Iris pigment epithelial cell (primary cell): ENCODE measurements at regions not wholly inside any gene's neighbourhood (a gene's known extent, or its start where the extent isn't known, plus 50 kb on each side); places are given as distances from the start of the nearest gene placed in this dataset.
"Not testable (repeated sequence)": the region's sequence is repeated elsewhere in the genome, so short reads cannot be mapped to it uniquely, and the experiment has no call there.

Experiments used
- DNase-seq: peaks from one replicate; pipeline ENCODE4 v3.0.0-alpha.2; 2011; ENCODE audit warnings: low read depth

DNA sequence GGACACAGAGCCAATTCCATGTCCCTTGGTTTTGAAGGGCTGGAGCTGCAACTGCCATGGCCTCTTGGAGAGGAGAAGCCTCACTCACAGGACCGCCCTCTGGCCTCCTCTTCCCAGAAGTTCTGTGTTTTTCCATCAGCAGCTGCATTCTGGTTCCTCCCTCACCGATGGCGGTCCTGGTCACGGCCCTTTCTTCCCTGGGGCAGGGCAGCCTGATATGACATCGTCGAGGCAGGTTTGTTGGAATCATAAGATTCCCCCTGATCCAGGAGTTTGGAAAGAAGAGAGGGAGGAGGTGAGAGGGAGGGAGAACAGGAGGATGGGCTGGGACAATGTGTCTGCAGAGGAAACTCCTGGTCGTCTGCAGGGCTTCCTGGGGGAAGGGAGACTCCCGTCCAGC lies 82.7 kb upstream of the PDZD8 start:
- DNase-seq: no peak

DNA sequence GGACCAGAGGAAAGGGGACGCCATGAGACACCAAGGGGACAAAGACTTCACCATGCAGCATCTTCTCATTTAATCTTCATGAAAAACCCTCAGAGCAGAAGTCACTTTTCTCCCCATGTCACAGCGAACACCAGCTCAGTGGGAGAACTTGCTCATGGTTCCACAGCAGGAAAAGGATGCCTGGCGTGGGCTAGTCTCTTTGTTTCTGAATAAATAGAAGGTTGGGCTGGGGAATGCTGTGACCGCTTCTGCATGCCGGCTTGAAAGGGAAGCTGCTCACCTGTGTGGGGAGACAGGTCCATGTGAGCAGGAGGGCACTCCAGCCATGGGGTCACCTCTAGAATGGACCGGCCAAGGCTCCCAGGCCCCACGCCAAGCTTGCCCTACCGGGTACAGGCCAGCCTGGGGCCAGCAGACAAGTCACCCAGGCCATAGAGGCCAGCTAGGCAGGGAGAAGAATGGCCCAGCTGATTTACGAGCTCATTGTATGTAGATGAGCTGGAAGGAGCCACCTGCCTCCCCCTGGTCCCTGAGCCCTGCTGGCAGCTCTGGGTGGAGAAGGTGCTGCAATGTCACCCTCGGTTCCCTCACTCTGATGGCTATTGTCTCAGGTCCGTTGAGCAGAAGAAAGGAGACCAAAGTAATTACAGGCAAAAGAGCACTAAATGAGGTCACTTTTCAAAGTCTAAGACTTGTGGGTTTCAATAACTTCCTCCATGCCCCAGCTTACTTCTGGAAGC lies 82.0 kb upstream of the PDZD8 start:
- DNase-seq: no peak

DNA sequence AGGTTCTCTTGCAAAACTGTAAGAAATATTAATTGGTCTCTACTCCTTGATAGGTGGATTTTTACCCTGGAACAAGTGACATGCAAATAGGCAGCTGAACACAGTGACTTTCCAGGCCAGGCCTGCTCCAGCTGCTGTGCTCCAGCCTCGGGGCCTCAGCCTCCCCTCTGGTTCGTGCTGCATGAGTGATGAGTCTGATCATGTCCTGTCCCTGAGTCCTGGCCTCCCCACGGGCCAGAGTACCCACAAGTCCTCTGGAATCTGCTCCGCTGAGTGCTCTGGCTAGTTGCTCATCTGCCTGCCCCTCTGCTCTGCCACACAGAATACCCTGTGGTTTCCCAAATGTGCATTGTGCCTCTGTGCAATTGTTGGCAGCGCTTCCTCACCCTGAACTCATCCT lies 80.1 kb upstream of the PDZD8 start:
- no peak for DNase-seq

DNA sequence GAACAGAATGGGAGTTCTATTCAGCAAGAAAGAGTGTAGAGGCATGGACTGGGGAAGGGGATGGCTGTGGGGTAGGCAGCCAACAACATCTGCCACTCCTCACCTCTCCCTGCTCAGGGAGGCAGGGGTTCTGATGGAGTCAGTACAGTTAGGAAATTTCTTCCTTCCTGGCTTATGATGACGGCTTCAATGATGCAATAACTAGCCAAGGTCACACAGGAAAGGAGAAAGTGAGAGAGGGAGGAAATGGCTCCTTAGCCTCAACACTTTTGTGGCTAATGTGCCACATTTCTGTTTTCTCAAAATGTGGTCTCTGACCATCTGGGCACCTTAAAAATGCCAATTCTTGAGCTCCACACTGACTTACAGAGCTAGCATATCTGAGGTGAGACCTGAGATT lies 79.3 kb upstream of the PDZD8 start:
- DNase-seq: peak; percentile 67

DNA sequence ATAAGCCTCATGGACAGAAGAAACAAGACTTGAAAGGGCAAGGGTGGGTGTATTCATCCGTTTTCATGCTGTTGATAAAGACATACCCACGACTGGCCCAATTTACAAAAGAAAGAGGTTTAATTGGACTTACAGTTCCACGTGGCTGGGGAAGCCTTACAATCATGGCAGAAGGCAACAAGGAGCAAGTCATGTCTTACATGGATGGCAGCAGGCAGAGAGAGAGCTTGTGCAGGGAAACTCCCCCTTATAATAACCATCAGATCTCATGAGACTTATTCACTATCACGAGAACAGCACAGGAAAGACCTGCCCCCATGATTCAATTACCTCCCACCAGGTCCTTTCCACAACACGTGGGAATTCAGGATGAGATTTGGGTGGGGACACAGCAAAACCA lies 78.2 kb upstream of the PDZD8 start:
- not testable (repeated sequence) for DNase-seq

DNA sequence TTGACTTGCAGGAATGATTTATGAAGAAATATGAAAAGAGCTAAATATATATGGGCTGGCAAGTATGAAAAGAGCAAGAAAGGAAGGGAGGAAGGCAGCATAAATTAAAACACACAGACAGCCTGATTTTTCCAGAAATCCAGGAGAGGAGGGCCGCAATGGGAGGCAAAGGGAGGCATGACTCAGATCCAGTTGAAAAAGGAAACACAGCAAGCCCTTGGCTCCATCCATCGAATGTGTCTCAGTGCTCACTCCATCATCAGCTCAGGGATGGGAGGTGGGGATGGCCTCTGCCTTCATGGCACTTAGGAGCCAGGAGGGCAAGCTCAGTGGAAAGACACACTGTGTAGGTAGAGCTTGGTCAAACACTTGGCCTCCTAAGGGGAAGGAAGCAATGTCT lies 75.7 kb upstream of the PDZD8 start:
- DNase-seq: no peak

DNA sequence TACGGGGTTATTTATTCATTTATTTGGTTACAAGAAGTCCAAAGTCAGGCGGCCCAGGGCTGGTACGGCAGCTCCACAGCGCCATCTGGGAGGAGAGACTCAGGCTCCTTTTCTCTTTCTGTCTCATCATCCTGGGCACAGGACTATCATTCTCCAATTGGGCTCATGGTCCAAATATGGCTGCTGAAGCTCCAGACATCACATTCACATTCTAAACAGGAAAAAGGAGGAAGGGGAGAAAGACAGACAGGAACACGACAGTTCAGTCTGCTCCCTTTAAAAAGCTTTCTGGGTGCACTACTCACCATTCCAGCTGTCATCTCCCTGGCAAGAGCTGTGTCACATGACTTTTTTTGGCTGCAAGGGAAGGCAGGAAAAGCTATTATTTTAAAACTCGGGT lies 74.4 kb upstream of the PDZD8 start:
- no peak for DNase-seq

DNA sequence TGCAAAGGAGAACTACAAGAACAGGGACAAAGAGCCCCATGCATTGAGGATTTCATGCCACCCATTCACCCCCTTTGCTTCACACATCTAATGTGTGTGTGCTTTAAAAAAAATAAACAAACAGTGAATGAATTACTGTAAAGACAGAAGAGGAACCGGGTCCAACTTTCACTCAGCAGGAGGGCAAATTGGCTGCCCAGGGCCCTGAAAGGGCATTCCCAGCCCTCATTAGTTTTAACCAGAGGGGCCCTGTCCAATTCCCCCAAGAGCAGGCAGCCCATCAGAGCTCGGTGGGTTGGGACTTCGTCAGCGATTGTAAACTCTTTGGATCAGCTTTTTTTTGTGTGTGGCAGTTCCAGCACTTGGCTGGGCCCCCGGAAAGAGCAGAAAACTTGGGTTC lies 73.6 kb upstream of the PDZD8 start:
- no peak for DNase-seq

DNA sequence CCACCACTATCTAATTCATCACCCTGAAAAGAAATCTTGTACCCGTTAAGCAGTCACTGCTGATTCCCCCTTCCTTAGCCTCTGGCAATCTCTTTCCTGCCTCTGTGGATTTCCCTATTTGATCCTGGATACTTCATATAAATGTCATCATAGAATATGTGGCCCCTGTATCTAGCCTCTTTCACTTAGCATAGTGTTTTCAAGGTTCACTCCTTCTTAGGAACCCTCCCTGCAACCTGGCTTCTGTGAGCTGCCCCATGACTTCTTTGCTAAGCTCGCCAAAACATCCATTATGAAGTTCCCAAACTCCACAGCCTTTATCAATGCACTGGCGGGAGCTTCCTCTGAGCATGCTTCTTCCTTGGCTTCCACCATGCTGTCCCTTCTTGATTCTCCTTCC lies 70.8 kb upstream of the PDZD8 start:
- DNase-seq: no peak

DNA sequence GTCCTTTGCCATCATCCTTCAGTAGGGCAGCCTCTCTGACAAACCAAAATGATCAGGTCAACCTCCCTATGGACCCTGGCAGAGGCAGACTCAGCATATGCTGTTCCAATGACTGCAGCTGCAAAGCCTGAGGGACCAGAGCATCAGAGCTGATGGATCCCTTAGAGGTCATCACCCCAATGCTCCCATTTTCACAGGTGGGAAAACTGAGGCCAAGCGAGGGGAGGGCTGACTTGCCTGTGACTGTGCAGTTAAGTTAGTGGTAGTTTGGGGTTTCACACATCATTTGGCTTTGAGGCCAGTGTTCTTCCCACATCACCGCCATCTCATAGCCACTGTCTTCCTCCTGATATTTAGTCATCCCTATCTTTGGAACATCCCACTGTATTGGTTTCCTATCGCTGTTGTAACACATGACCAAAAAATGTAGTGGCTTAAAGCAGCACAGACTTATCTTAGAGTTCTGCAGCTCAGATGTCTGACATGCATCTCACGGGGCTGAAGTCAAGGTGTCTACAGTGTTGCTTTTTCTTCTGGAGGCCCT lies 69.3 kb upstream of the PDZD8 start:
- no peak for DNase-seq

DNA sequence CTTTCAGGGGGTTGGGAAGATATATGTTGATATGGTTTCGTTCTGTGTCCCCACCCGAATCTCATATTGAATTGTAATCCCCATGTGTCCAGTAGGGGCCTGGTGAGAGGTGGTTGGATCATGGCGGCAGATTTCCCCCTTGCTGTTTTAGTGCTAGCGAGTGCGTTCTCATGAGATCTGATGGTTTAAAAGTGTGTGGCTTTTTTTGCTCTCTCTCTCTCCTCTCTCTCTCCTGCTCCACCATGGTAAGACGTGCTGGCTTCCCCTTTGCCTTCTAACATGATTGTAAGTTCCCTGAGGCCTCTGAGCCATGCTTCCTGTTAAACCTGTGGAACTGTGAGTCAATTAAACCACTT lies 68.4 kb upstream of the PDZD8 start:
- no peak for DNase-seq

DNA sequence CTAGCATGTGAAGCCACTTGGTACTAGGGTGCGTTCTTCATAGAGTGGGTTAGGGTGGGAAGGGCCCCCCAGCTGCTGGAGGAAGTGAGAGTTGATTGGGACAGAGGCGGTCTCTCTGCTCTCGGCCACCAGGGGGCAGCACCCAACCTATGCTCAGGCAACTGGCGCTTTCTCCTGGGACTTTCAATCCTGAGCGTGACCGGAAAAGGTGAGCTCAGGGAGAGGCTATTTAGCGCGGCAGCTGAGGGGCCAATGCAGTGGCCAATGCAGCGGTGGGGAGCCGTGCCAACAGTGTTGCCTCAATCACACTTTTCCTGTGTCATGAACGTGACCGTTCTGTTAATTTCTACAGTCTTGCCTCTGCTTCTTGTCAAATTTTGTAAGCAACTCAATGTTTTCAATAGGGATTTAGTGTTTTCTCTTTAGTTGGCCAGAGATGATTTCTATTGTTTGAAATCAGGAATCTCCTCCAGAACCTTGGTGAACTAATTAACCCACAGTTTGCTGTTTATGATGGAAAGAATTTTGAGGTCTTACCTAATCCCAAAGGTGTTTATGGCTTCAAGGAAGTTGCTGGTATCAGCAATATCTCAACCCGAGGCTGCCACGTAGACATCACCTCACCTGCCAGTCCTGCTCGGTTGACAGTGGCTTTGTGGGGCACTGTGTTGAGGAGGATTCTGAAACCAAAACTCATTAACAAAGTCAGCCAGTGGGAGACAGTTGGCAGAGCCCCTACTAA lies 67.9 kb upstream of the PDZD8 start:
- DNase-seq: peak; percentile 75

DNA sequence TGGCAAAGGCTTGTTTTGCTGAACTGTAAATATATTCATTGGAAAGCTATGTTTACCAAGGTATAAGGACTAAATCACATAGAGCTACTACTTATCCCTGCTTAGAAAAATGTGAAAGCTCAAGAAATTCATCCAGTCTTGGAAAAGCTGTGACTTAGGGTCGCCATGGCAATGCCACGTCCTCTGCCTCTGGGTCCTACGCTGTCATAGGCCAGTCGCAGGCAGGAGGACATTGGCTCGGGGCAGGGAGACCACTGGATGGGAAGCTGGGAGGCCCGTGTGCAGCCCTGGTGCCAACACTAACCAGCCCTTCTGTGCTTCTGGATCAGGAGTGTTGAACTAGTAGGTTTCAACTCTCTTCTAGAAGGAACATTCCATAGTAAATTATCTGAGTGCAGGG lies 67.3 kb upstream of the PDZD8 start:
- no peak for DNase-seq

DNA sequence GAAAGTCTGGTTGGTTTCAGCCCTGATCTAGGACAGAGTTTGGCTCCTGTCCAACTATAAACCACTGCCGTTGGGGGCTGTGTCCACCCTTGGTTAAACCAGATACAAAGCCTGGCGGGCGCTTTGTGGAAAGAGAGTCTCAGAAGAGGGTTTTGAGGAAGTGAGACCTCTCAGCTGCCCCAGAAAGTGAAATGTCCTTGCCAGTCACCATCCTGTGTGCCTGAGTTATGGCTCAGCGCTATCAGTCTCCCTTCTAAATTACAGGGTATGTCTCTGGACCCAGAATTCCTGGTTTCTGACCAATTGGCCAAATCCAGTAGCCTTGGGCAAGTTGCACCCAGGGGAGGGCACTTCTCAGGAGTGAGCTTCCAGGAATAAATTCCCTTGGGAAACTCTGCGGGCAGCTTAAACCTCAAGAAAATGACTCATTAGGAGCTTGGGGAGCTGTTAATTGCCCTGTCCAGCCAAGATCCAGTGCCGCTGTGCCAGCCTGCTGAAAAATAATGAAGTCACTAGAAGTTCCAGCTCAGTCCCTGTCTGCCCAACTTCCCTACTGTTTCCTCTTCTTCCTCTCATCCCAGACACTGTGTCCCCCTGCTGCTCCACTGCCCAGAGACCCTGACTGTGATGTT lies 66.7 kb upstream of the PDZD8 start:
- DNase-seq: no peak

DNA sequence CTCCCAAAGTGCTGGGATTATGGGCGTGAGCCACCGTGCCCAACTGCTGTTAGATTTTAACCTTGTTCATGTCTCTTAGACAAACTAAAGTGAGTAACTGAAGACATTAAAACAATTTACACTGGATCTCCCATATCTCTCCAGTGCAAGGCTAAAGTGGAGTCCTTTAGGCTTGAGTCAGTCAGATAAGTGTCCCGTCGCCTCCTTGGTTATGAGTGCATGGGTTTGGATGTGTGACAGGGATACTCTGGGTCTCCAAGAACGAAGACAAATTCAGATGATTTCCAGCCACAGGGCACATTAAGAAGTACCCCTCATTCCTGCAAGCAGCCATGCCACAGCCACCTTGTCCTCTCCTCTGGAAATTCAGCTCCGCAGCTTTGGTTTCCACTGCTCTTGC lies 66.1 kb upstream of the PDZD8 start:
- DNase-seq: no peak

DNA sequence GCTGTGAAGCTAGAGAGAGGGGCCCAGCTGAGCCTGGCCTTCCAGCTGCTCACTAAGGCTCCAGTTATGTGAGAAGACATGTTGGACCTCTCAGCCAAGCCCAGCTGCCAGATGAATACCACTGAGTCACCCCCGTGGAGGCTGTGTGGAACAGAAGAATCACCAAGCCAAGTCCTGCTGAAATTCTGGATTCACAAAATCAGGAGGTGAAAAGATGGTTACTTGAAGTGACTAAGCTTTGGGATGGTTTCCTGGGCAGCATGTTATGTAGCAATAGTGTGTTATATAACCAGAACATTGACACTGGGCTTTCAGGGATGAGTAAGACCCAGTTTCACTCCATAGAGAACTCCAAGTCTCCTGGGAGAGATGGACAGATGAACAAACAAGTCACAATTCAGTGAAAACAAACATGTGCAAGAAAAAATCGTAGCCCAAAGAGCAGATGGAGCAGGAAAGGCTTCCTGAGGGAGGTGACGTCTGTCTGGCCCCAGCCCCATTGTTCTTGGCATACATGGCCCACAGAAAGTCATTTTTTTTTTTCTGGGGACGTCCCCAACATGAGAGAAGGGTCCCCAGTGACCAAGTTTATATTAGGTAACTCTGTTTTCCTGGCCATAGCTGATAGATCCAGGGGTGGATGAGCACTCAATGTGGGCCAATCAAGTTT lies 64.1 kb upstream of the PDZD8 start:
- DNase-seq: peak; percentile 87

DNA sequence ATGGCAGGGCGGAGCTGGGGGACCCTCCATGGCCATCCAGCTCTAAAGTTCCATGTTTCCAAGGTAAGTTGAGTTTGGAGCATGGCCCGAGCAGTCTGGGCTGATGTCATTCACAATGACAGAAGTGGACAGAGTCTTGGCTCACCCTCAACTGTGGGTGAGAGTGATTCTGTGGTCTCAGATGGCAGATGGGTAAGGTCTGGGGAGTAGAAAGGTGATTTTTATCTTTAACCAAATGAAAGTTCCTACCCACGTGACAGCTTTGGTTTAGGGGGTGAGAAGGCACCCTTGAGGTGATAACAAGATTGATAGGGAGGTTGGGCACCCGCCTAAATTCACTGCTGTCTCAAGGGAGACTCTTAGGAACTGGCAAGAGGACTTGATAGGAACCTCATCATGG lies 57.6 kb upstream of the PDZD8 start:
- no peak for DNase-seq

DNA sequence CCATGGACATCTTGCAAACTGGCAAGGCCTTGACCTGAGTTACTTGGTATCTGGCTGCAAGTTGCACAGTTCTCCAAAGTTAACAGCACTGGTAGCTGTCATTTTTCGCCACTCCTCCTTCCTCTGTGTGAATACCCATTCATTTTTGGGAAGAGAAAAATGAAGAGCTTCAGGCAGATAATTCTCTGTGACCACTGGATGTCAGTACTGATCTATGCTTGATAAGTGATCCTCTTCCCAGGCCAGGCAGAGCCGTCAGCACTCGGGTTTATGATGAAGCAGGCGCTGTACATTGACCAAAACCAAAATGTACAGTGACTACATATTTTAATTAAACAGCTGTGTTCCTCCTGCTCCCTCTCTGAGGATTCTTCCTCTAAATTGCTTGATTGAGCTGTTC lies 55.9 kb upstream of the PDZD8 start:
- DNase-seq: peak; percentile 32

DNA sequence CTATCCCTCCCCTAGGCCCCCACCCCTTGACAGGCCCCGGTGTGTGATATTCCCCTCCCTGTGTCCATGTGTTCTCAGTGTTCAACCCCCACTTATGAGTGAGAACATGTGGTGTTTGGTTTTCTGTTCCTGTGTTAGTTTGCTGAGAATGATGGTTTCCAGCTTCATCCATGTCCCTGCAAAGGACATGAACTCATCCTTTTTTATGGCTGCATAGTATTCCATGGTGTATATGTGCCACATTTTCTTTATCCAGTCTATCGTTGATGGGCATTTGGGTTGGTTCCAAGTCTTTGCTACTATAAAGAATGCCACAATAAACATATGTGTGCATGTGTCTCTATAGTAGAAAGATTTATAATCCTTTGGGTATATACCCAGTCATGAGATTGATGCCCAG lies 55.3 kb upstream of the PDZD8 start:
- DNase-seq: not testable (repeated sequence)

DNA sequence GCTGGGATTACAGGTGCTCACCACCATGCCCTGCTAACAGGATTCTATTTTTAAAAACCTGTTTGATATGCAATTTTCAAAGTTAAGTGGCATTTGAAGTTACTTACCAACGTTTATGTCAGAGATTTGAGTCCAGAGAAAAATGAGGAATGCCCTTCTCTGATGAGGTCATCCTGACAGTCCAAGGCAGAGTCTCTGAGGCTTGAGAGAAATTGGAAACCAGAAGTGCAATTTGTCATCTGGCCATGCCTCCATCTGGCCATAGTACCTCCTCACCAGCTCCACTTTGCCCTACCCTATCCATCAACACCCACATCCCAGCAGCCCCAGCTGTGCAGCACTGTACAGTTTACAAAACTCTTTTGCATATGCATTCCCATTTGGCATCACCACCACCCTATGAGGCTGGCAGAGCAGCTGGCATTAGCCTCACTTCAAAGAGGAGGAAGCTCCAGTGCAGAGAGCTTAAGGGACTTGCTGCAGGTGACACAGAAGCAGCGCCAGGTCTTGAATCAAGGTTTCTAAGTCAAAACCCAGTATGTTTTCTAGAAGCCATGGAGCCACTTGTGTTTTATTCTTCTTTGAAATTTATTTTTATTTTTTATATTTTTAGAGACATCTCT lies 54.5 kb upstream of the PDZD8 start:
- DNase-seq: no peak

DNA sequence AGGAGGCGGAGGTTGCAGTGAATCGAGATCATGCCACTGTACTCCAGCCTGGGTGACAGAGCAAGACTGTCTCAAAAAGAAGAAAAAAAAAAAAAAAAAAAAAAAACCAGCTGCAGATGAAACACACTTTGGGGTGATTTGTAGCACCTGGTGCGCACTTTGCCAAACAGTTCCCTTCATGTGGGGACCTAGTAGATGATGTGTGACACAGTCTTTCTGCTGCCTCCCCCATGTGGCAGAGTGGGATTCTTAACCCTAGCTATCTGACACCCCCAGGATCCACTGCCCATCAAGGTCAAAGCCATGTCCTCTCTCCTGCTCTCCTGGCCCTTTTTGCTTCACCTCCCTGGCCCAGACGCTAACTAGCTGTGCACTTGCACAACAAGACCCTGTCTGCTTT lies 52.1 kb upstream of the PDZD8 start:
- no peak for DNase-seq

DNA sequence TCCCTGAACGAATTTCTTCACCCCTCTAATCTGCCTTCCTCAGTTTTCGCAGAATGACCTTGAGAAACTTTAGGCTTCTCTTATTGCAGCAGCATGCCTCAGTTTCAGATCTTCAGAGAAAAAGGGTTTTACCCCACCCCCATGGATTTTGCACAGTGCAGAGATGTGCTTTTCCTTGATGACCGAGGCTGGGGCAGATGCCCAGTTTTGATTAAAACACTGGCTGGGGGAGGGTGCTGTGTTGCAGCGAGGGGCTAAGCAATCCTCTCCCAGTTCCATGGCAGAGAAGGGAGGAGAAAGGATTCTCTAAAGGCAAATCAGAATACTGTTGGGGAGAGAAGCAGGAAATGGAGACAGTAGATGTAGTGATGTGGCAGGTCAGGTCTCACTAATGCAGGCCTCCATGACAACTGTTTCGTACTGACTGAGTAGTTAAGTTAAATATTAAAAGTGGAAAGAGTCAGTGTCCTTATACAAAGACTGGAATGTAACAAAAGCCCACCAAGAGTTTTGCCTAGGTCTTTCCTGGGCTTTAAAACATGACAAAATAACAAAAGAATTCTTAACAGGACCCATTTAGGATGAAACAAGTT lies 50.8 kb upstream of the PDZD8 start:
- no peak for DNase-seq
